Neural progenitor cell (in vitro differentiated cells): ENCODE measurements at regions not wholly inside any gene's neighbourhood (a gene's known extent, or its start where the extent isn't known, plus 50 kb on each side); places are given as distances from the start of the nearest gene placed in this dataset.

Experiments
- DNase-seq: peaks from one replicate; pipeline ENCODE4 v3.0.0-alpha.2; 2016; ENCODE audit warnings: low spot score
- H2AFZ ChIP-seq: fragments of 200-600 bp; sonication (generic); replicated peaks from 2 replicates; pipeline ENCODE4 v1.6.1; 2016; ENCODE audit warnings: antibody characterized with exemption
- H3F3A ChIP-seq: fragments of 200-600 bp; sonication (generic); 2 replicates; pipeline ENCODE4 v1.6.1; 2016; ENCODE audit warnings: antibody characterized with exemption, low read depth
- H3K27ac ChIP-seq: fragments of 200-600 bp; sonication (generic); 2 replicates; pipeline ENCODE4 v1.5.1; 2016; ENCODE audit warnings: mild to moderate bottlenecking
- H3K27me3 ChIP-seq: fragments of 200-600 bp; sonication (generic); 2 replicates; pipeline ENCODE4 v1.6.1; 2016; ENCODE audit warnings: mild to moderate bottlenecking, moderate library complexity
- H3K36me3 ChIP-seq: fragments of 200-600 bp; sonication (generic); 2 replicates; pipeline ENCODE4 v1.5.1; 2016
- H3K4me1 ChIP-seq: fragments of 200-600 bp; sonication (generic); 2 replicates; pipeline ENCODE4 v1.6.1; 2016; ENCODE audit warnings: mixed run types
- H3K4me2 ChIP-seq: fragments of 200-600 bp; sonication (generic); 2 replicates; pipeline ENCODE4 v1.6.1; 2016
- H3K4me3 ChIP-seq: fragments of 200-600 bp; sonication (generic); 2 replicates; pipeline ENCODE4 v1.5.1; 2016
- H3K79me2 ChIP-seq: fragments of 200-600 bp; sonication (generic); 2 replicates; pipeline ENCODE4 v1.6.1; 2016; ENCODE audit warnings: low read depth
- H3K9ac ChIP-seq: fragments of 200-600 bp; sonication (generic); 2 replicates; pipeline ENCODE4 v1.6.1; 2016
- H3K9me3 ChIP-seq: fragments of 200-600 bp; sonication (generic); 2 replicates; pipeline ENCODE4 v1.5.1; 2016; ENCODE audit warnings: low read depth
- H4K20me1 ChIP-seq: fragments of 200-600 bp; sonication (generic); 2 replicates; pipeline ENCODE4 v1.6.1; 2016; ENCODE audit warnings: low read depth
- H3K27ac Mint-ChIP-seq: 3 replicates; pipeline ENCODE4 v1.8.0; 2021; ENCODE audit warnings: mixed read lengths
- H3K27me3 Mint-ChIP-seq: 2 replicates; pipeline ENCODE4 v1.8.0; 2022; ENCODE audit warnings: low read depth, mild to moderate bottlenecking, inconsistent platforms, moderate library complexity, mixed read lengths; ENCODE audit not compliant: insufficient read depth
- H3K36me3 Mint-ChIP-seq: 3 replicates; pipeline ENCODE4 v1.8.0; 2021; ENCODE audit warnings: mixed read lengths
- H3K4me1 Mint-ChIP-seq: 3 replicates; pipeline ENCODE4 v1.8.0; 2021; ENCODE audit warnings: mixed read lengths
- H3K4me3 Mint-ChIP-seq: 3 replicates; pipeline ENCODE4 v1.8.0; 2021; ENCODE audit warnings: mild to moderate bottlenecking, moderate library complexity, mixed read lengths
- H3K9me3 Mint-ChIP-seq: 3 replicates; pipeline ENCODE4 v1.8.0; 2020; ENCODE audit warnings: mixed read lengths
- EZH2 ChIP-seq: fragments of 200-600 bp; sonication (generic); IDR thresholded peaks from 2 replicates; pipeline ENCODE4 v1.6.1; 2017; ENCODE audit warnings: antibody characterized with exemption, mild to moderate bottlenecking, moderate library complexity
- EZH2phosphoT487 ChIP-seq: fragments of 200-600 bp; sonication (generic); IDR thresholded peaks from 2 replicates; pipeline ENCODE4 v1.6.1; 2017; ENCODE audit warnings: antibody characterized with exemption
- TF ChIP-seq, protein P1 (sequence below): fragments of 200-600 bp; sonication (generic); IDR thresholded peaks from 2 replicates; pipeline ENCODE4 v1.5.1; 2017; ENCODE audit warnings: antibody characterized with exemption, mild to moderate bottlenecking

DNA sequence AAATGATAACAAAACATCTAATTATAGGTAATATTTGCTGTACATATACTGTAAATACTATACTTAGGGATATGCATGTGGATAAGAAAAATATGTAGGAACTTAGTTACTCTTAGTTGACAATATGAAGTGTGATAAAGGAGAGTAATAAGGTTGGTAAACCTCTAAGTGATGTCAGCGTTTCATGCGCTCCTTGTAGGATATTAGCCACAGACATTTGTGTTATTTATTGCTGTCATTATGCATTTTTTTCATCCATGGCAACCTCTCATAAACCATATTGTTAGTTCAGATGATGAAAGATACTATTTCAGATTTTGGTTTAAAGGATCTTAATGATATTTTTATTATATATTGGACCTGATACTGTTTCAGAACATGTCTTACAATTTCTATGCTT, 298.1 kb upstream of the PITX2 start:
- no peaks in the 10 kb centered on the region for H4K20me1 ChIP-seq

GRCh38 chr4:110924761-110925160, 301.9 kb upstream of the PITX2 start:
- Histone ChIP-seq H3K9ac (no peak overlapping the region), H2AFZ (no peak overlapping the region), H4K20me1 (no peaks in the 10 kb centered on the region), H3F3A (no peaks in the 10 kb centered on the region), H3K27ac (no peak overlapping the region), H3K36me3 (no peaks in the 10 kb centered on the region), H3K79me2 (no peaks in the 10 kb centered on the region), H3K4me1 (no peaks in the 10 kb centered on the region), H3K27me3 (no peaks in the 10 kb centered on the region), H3K4me2 (no peak overlapping the region), H3K9me3 (no peaks in the 10 kb centered on the region), H3K4me3 (no peak overlapping the region)
- TF ChIP-seq, protein P1, sequence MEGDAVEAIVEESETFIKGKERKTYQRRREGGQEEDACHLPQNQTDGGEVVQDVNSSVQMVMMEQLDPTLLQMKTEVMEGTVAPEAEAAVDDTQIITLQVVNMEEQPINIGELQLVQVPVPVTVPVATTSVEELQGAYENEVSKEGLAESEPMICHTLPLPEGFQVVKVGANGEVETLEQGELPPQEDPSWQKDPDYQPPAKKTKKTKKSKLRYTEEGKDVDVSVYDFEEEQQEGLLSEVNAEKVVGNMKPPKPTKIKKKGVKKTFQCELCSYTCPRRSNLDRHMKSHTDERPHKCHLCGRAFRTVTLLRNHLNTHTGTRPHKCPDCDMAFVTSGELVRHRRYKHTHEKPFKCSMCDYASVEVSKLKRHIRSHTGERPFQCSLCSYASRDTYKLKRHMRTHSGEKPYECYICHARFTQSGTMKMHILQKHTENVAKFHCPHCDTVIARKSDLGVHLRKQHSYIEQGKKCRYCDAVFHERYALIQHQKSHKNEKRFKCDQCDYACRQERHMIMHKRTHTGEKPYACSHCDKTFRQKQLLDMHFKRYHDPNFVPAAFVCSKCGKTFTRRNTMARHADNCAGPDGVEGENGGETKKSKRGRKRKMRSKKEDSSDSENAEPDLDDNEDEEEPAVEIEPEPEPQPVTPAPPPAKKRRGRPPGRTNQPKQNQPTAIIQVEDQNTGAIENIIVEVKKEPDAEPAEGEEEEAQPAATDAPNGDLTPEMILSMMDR: no peak
- TF ChIP-seq EZH2: no peak
- TF ChIP-seq EZH2phosphoT487: no peak
- Mint-ChIP-seq H3K27ac (no peak overlapping the region), H3K4me1 (no peaks in the 10 kb centered on the region), H3K36me3 (no peaks in the 10 kb centered on the region), H3K27me3 (peaks cover 3% of the 10 kb centered on the region), H3K4me3 (no peak overlapping the region), H3K9me3 (no peaks in the 10 kb centered on the region)
- DNase-seq: no peak

More for the DNA sequence above, 298.1 kb upstream of the PITX2 start:
- Histone ChIP-seq H3K9me3 (no peaks in the 10 kb centered on the region), H3F3A (no peaks in the 10 kb centered on the region), H3K9ac (no peak overlapping the region), H3K4me1 (no peaks in the 10 kb centered on the region), H3K79me2 (no peaks in the 10 kb centered on the region), H2AFZ (no peak overlapping the region), H3K27me3 (no peaks in the 10 kb centered on the region), H3K4me2 (no peak overlapping the region), H3K36me3 (no peaks in the 10 kb centered on the region), H3K27ac (no peak overlapping the region), H3K4me3 (no peak overlapping the region)
- no peaks in the 10 kb centered on the region for H3K27me3 Mint-ChIP-seq
- no peaks in the 10 kb centered on the region for H3K36me3 Mint-ChIP-seq
- DNase-seq: no peak
- TF ChIP-seq, protein P1: no peak
- no peak for TF ChIP-seq EZH2phosphoT487
- no peak for TF ChIP-seq EZH2
- H3K9me3 Mint-ChIP-seq: no peaks in the 10 kb centered on the region
- no peak overlapping the region for H3K27ac Mint-ChIP-seq
- H3K4me3 Mint-ChIP-seq: no peak overlapping the region
- H3K4me1 Mint-ChIP-seq: no peaks in the 10 kb centered on the region

DNA sequence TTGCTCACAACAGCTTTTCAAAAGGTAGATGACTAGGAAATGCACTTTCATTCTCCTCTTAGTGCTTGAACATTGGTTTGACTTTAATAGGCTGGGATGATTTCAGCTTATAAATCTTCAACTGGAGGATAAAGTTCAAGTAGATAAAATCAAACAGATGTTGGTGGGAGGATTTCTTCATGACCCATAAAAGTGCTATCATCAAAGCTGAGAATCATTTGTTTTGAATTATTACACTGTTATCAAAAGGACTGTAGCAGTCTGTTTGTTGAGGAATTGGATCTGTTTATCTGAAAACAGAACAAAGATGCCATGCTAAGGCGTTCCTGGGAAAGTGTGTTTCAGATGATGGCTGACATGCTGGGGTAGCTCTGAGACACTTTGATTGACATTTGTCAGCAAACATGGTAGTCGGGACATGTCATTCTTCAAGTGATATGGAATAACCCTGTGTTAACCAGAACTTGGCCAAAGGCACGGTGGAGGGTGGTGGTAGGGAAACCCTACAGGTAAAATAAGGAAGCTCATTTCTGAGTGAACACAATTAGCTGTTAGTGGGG, 304.0 kb upstream of the PITX2 start:
- no peaks in the 10 kb centered on the region for H3K36me3 ChIP-seq
- no peak overlapping the region for H2AFZ ChIP-seq
- H3K27ac ChIP-seq: no peak overlapping the region
- no peak for DNase-seq
- Mint-ChIP-seq H3K4me3 (no peak overlapping the region), H3K36me3 (no peaks in the 10 kb centered on the region), H3K27me3 (peaks cover 3% of the 10 kb centered on the region), H3K9me3 (no peaks in the 10 kb centered on the region), H3K27ac (no peak overlapping the region), H3K4me1 (no peaks in the 10 kb centered on the region)
- no peak overlapping the region for H3K4me2 ChIP-seq
- H4K20me1 ChIP-seq: no peaks in the 10 kb centered on the region
- no peaks in the 10 kb centered on the region for H3K4me1 ChIP-seq
- TF ChIP-seq EZH2phosphoT487 (no peak), EZH2 (no peak)
- TF ChIP-seq, protein P1: no peak
- H3K9ac ChIP-seq: no peak overlapping the region
- no peaks in the 10 kb centered on the region for H3F3A ChIP-seq
- no peak overlapping the region for H3K4me3 ChIP-seq
- no peaks in the 10 kb centered on the region for H3K27me3 ChIP-seq
- no peaks in the 10 kb centered on the region for H3K9me3 ChIP-seq
- H3K79me2 ChIP-seq: no peaks in the 10 kb centered on the region
